SK-N-MC (cell line): ENCODE measurements at regions not wholly inside any gene's neighbourhood (a gene's known extent, or its start where the extent isn't known, plus 50 kb on each side); places are given as distances from the start of the nearest gene placed in this dataset.

Source experiments
- DNase-seq: peaks from one replicate; pipeline ENCODE4 v3.0.0-alpha.2; 2011; ENCODE audit warnings: low read depth, low spot score
- H3K27ac ChIP-seq: fragments of 200-600 bp; sonication (generic); 2 replicates; pipeline ENCODE4 v1.5.1; 2016; ENCODE audit warnings: mixed run types
- H3K36me3 ChIP-seq: fragments of 200-600 bp; sonication (generic); 2 replicates; pipeline ENCODE4 v1.6.1; 2017; ENCODE audit warnings: antibody characterized with exemption, low read length, mixed read lengths; ENCODE audit not compliant: insufficient read depth
- H3K4me3 ChIP-seq: fragments of 200-600 bp; sonication (generic); 2 replicates; pipeline ENCODE4 v1.5.1; 2016
- H3K9ac ChIP-seq: fragments of 200-600 bp; sonication (generic); 2 replicates; pipeline ENCODE4 v1.8.0; 2017; ENCODE audit warnings: mixed run types, mixed read lengths; ENCODE audit not compliant: insufficient read length
- H3K9me3 ChIP-seq: fragments of 200-600 bp; sonication (generic); 2 replicates; pipeline ENCODE4 v1.6.1; 2017; ENCODE audit warnings: low read depth, mild to moderate bottlenecking, antibody characterized with exemption, low read length, moderate library complexity, mixed read lengths
- EZH2 ChIP-seq: fragments of 200-600 bp; sonication (generic); IDR thresholded peaks from one replicate; pipeline ENCODE4 v1.6.1; 2017; ENCODE audit warnings: antibody characterized with exemption
- FOXP2 ChIP-seq: optimal IDR thresholded peaks from 2 replicates; pipeline ENCODE3; 2011; ENCODE audit warnings: mild to moderate bottlenecking, moderate library complexity; ENCODE audit not compliant: insufficient read depth; ENCODE audit errors: extremely low read length, control extremely low read depth
- POLR2AphosphoS5 ChIP-seq: IDR thresholded peaks from 2 replicates; pipeline ENCODE4 v1.6.1; 2012; ENCODE audit warnings: mild to moderate bottlenecking, low read depth, low read length, borderline replicate concordance

GRCh38 chr2:207285473-207285815 is 119.7 kb upstream of the KLF7 start:
- H3K4me3 ChIP-seq: no peak overlapping the region
- no peak overlapping the region for H3K9ac ChIP-seq
- no peak for TF ChIP-seq EZH2
- TF ChIP-seq FOXP2: no peak
- no peak for TF ChIP-seq POLR2AphosphoS5
- H3K36me3 ChIP-seq: no peaks in the 10 kb centered on the region
- DNase-seq: no peak
- H3K9me3 ChIP-seq: no peaks in the 10 kb centered on the region
- no peak overlapping the region for H3K27ac ChIP-seq

- TF ChIP-seq POLR2AphosphoS5 (no peak), EZH2 (no peak), FOXP2 (no peak)
- no peak overlapping the region for H3K4me3 ChIP-seq
Observed at GRCh38 chr2:207286106-207286505, 120.4 kb upstream of the KLF7 start.

GRCh38 chr2:207288628-207289027 is 122.9 kb upstream of the KLF7 start:
- H3K27ac ChIP-seq: no peak overlapping the region
- H3K36me3 ChIP-seq: no peaks in the 10 kb centered on the region
- no peak overlapping the region for H3K9ac ChIP-seq
- H3K9me3 ChIP-seq: no peaks in the 10 kb centered on the region
- TF ChIP-seq FOXP2 (no peak), POLR2AphosphoS5 (no peak), EZH2 (no peak)
- no peak for DNase-seq
- H3K4me3 ChIP-seq: no peak overlapping the region

More at GRCh38 chr2:207286106-207286505, 120.4 kb upstream of the KLF7 start:
- no peak for DNase-seq
- Histone ChIP-seq H3K36me3 (no peaks in the 10 kb centered on the region), H3K27ac (no peak overlapping the region), H3K9ac (no peak overlapping the region), H3K9me3 (no peaks in the 10 kb centered on the region)

- Histone ChIP-seq H3K9ac (no peak overlapping the region), H3K4me3 (no peak overlapping the region), H3K36me3 (no peaks in the 10 kb centered on the region), H3K9me3 (no peaks in the 10 kb centered on the region), H3K27ac (no peak overlapping the region)
- no peak for DNase-seq
- no peak for TF ChIP-seq FOXP2
- TF ChIP-seq EZH2: no peak
- no peak for TF ChIP-seq POLR2AphosphoS5
Observed at GRCh38 chr2:207289295-207290018, 123.7 kb upstream of the KLF7 start.

GRCh38 chr2:207290833-207291624 is 125.3 kb upstream of the KLF7 start:
- TF ChIP-seq FOXP2 (no peak), POLR2AphosphoS5 (no peak), EZH2 (no peak)

GRCh38 chr2:207291625-207292252 is 126.0 kb upstream of the KLF7 start:
- Histone ChIP-seq H3K27ac (no peak overlapping the region), H3K36me3 (no peaks in the 10 kb centered on the region), H3K9ac (no peak overlapping the region), H3K4me3 (no peak overlapping the region), H3K9me3 (no peaks in the 10 kb centered on the region)
- TF ChIP-seq POLR2AphosphoS5: no peak
- TF ChIP-seq FOXP2: no peak
- DNase-seq: no peak

More at GRCh38 chr2:207290833-207291624, 125.3 kb upstream of the KLF7 start:
- no peak overlapping the region for H3K4me3 ChIP-seq
- no peaks in the 10 kb centered on the region for H3K36me3 ChIP-seq
- DNase-seq: no peak
- no peak overlapping the region for H3K27ac ChIP-seq
- H3K9ac ChIP-seq: no peak overlapping the region
- no peaks in the 10 kb centered on the region for H3K9me3 ChIP-seq

GRCh38 chr2:207296265-207296948 is 130.7 kb upstream of the KLF7 start:
- H3K9me3 ChIP-seq: no peaks in the 10 kb centered on the region

GRCh38 chr2:207300817-207301216 is 135.1 kb upstream of the KLF7 start:
- H3K27ac ChIP-seq: no peak overlapping the region
- no peaks in the 10 kb centered on the region for H3K9me3 ChIP-seq
- DNase-seq: no peak
- H3K9ac ChIP-seq: no peak overlapping the region
- TF ChIP-seq POLR2AphosphoS5: no peak
- no peak overlapping the region for H3K4me3 ChIP-seq
- H3K36me3 ChIP-seq: no peaks in the 10 kb centered on the region

More at GRCh38 chr2:207296265-207296948, 130.7 kb upstream of the KLF7 start:
- TF ChIP-seq EZH2 (no peak), FOXP2 (no peak), POLR2AphosphoS5 (no peak)
- H3K9ac ChIP-seq: no peak overlapping the region
- DNase-seq: no peak
- no peak overlapping the region for H3K4me3 ChIP-seq
- H3K27ac ChIP-seq: no peak overlapping the region
- H3K36me3 ChIP-seq: no peaks in the 10 kb centered on the region
